ENCODE measurements at regions not wholly inside any gene's neighbourhood (a gene's known extent, or its start where the extent isn't known, plus 50 kb on each side); places are given as distances from the start of the nearest gene placed in this dataset.

DNA sequence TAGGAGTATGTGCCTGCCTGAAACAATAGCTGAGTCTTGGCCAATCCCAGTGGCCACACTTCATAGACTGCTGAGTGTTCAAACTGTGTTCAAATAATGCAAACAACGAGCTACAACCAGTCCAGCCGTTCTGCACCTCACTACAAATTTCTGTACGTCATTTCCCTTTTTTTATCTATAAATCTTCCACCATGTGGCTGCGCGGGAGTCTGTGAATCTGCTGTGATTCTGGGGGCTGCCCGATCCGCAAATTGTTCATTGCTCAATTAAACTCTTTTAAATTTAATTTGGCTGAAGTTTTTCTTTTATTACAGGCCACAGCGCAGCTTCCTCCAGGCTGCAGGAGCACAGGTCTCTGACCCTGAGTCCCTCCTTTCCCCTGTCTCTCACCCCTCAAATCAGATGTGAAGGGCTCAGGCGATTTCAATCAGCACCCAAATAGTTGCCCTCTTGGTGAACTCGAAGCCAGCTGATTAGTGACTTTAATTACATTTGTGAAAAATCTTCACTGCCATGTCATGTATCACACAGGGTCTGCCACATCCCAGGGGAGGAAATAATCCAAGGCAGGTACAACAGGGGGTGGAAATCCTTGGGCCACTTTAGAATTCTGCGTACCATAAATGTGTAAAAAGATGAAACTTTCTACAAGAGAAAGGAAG lies 145.6 kb downstream of the NDUFA10 start:
- Histone ChIP-seq H3K9ac (ENCODE audit: low read depth in 1 of 2, low read length in 2 of 2) (no peak overlapping the region), H3K27ac (ENCODE audit: low read depth in 1 of 2, low read length in 2 of 2) (no peak overlapping the region), H3K36me3 (ENCODE audit: control insufficient read depth in 4 of 4, insufficient read depth in 3 of 4, low read depth in 1 of 4, low read length in 3 of 4) (no peaks in the 10 kb centered on the region), H3K4me3 (ENCODE audit: low read depth in 1 of 3, low read length in 3 of 3) (no peak overlapping the region), H3K4me1 (ENCODE audit: control insufficient read depth in 4 of 4, insufficient read depth in 4 of 4, low read length in 3 of 4) (no peaks in the 10 kb centered on the region), H3K27me3 (ENCODE audit: control insufficient read depth in 4 of 4, insufficient read depth in 4 of 4, low read length in 3 of 4) (no peaks in the 10 kb centered on the region), H3K9me3 (ENCODE audit: control insufficient read depth in 4 of 4, low read length in 3 of 4) (peaks cover 0 to 4% (median 2%) of the 10 kb centered on the region in 4 donors)
- WGBS, result 88% methylated on average over 11 of the region's 11 CpGs
- DNase-seq (ENCODE audit: low spot score), result peak; percentile 12
- no peak for TF ChIP-seq NR2F2 (IDR thresholded peaks at IDR 0.05)
- no peak for TF ChIP-seq TAF1 (conservative IDR thresholded peaks at IDR 0.05)
- TF ChIP-seq, protein P1, sequence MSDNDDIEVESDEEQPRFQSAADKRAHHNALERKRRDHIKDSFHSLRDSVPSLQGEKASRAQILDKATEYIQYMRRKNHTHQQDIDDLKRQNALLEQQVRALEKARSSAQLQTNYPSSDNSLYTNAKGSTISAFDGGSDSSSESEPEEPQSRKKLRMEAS (IDR thresholded peaks at IDR 0.05), result no peak
- TF ChIP-seq HNF4G (IDR thresholded peaks at IDR 0.05), result no peak

DNA sequence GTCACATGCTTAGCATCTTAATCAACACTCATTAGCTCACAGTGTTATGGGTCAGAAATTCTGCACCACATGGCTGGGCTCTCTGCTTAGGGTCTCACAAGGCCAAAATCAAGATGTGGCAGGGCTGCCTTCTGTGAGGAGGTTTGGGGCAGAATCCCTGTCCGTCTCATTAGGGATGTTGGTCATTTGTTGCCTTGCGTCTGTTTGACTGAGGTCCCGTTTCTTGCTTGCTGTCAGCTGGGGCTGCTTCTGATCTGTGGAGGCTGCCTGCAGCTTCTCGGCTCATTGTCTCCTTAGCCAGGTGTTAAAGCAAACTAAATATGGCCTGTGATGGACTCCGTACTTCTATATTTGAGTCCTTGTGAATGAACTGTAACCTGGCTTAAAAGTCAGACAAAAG lies 146.5 kb downstream of the NDUFA10 start:
- H3K27ac ChIP-seq (ENCODE audit: low read depth in 1 of 2, low read length in 2 of 2), result no peak overlapping the region
- H3K4me3 ChIP-seq (ENCODE audit: low read depth in 1 of 3, low read length in 3 of 3), result no peak overlapping the region
- H3K9ac ChIP-seq (ENCODE audit: low read depth in 1 of 2, low read length in 2 of 2), result no peak overlapping the region
- no peaks in the 10 kb centered on the region for H3K27me3 ChIP-seq (ENCODE audit: control insufficient read depth in 4 of 4, insufficient read depth in 4 of 4, low read length in 3 of 4)
- H3K9me3 ChIP-seq (ENCODE audit: control insufficient read depth in 4 of 4, low read length in 3 of 4), result no peaks in the 10 kb centered on the region
- no peak for TF ChIP-seq TAF1 (conservative IDR thresholded peaks at IDR 0.05)
- TF ChIP-seq, protein P2, sequence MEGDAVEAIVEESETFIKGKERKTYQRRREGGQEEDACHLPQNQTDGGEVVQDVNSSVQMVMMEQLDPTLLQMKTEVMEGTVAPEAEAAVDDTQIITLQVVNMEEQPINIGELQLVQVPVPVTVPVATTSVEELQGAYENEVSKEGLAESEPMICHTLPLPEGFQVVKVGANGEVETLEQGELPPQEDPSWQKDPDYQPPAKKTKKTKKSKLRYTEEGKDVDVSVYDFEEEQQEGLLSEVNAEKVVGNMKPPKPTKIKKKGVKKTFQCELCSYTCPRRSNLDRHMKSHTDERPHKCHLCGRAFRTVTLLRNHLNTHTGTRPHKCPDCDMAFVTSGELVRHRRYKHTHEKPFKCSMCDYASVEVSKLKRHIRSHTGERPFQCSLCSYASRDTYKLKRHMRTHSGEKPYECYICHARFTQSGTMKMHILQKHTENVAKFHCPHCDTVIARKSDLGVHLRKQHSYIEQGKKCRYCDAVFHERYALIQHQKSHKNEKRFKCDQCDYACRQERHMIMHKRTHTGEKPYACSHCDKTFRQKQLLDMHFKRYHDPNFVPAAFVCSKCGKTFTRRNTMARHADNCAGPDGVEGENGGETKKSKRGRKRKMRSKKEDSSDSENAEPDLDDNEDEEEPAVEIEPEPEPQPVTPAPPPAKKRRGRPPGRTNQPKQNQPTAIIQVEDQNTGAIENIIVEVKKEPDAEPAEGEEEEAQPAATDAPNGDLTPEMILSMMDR (IDR thresholded peaks at IDR 0.05; ENCODE audit: low read depth, low read length, missing input control), result no peak
- TF ChIP-seq FOXA2 (IDR thresholded peaks at IDR 0.05), result no peak
- 92% methylated on average over 5 of the region's 5 CpGs for WGBS
- no peaks in the 10 kb centered on the region for H3K36me3 ChIP-seq (ENCODE audit: control insufficient read depth in 4 of 4, insufficient read depth in 3 of 4, low read depth in 1 of 4, low read length in 3 of 4)
- no peaks in the 10 kb centered on the region for H3K4me1 ChIP-seq (ENCODE audit: control insufficient read depth in 4 of 4, insufficient read depth in 4 of 4, low read length in 3 of 4)
- DNase-seq (ENCODE audit: low spot score), result peak; percentile 22

DNA sequence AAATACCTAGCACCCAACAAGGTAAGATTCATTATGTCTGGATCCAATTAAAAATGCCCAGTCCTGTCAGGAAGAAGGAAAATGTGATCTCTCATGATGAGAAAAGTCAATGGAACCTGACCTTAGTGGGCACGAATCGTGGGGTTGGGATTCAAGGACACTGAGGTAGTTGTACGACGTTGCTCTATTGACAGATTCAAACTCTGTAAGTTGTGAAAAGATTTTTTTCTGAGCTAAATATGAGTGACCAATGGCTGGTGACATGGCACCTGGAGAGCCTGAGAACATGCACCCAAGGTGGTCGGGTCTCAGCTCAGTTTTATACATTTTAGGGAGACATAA lies 148.2 kb downstream of the NDUFA10 start:
- no peak for TF ChIP-seq GABPA (IDR thresholded peaks at IDR 0.05 in 1 of 2, conservative IDR thresholded peaks at IDR 0.05 in 1 of 2)
- TF ChIP-seq, protein P3, sequence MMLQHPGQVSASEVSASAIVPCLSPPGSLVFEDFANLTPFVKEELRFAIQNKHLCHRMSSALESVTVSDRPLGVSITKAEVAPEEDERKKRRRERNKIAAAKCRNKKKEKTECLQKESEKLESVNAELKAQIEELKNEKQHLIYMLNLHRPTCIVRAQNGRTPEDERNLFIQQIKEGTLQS (IDR thresholded peaks at IDR 0.05), result no peak
- no peak for TF ChIP-seq EGR1 (IDR thresholded peaks at IDR 0.05; ENCODE audit: low read depth in 2 of 2)
- TF ChIP-seq HNF4A (conservative IDR thresholded peaks at IDR 0.05), result no peak
- TF ChIP-seq HNF4G (IDR thresholded peaks at IDR 0.05), result no peak
- no peak for TF ChIP-seq NR2F2 (IDR thresholded peaks at IDR 0.05)
- TF ChIP-seq JUND (IDR thresholded peaks at IDR 0.05), result no peak
- TF ChIP-seq, protein P2 (IDR thresholded peaks at IDR 0.05; ENCODE audit: low read depth, low read length, missing input control), result no peak
- TF ChIP-seq, protein P1 (IDR thresholded peaks at IDR 0.05), result no peak
- TF ChIP-seq, protein P4, sequence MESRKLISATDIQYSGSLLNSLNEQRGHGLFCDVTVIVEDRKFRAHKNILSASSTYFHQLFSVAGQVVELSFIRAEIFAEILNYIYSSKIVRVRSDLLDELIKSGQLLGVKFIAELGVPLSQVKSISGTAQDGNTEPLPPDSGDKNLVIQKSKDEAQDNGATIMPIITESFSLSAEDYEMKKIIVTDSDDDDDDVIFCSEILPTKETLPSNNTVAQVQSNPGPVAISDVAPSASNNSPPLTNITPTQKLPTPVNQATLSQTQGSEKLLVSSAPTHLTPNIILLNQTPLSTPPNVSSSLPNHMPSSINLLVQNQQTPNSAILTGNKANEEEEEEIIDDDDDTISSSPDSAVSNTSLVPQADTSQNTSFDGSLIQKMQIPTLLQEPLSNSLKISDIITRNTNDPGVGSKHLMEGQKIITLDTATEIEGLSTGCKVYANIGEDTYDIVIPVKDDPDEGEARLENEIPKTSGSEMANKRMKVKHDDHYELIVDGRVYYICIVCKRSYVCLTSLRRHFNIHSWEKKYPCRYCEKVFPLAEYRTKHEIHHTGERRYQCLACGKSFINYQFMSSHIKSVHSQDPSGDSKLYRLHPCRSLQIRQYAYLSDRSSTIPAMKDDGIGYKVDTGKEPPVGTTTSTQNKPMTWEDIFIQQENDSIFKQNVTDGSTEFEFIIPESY (IDR thresholded peaks at IDR 0.05), result no peak
- TF ChIP-seq TAF1 (conservative IDR thresholded peaks at IDR 0.05), result no peak
- TF ChIP-seq FOXA1 (IDR thresholded peaks at IDR 0.05), result no peak
- no peak for TF ChIP-seq YY1 (IDR thresholded peaks at IDR 0.05)
- Histone ChIP-seq H3K27ac (ENCODE audit: low read depth in 1 of 2, low read length in 2 of 2) (no peak overlapping the region), H3K4me3 (ENCODE audit: low read depth in 1 of 3, low read length in 3 of 3) (no peak overlapping the region), H3K27me3 (ENCODE audit: control insufficient read depth in 4 of 4, insufficient read depth in 4 of 4, low read length in 3 of 4) (no peaks in the 10 kb centered on the region), H3K9ac (ENCODE audit: low read depth in 1 of 2, low read length in 2 of 2) (no peak overlapping the region), H3K36me3 (ENCODE audit: control insufficient read depth in 4 of 4, insufficient read depth in 3 of 4, low read depth in 1 of 4, low read length in 3 of 4) (no peaks in the 10 kb centered on the region), H3K4me1 (ENCODE audit: control insufficient read depth in 4 of 4, insufficient read depth in 4 of 4, low read length in 3 of 4) (no peaks in the 10 kb centered on the region), H3K9me3 (ENCODE audit: control insufficient read depth in 4 of 4, low read length in 3 of 4) (no peaks in the 10 kb centered on the region)
- 83% methylated on average over 5 of the region's 5 CpGs for WGBS
- no peak for DNase-seq (ENCODE audit: low spot score)

All from liver (tissue), 8 donors.